ENCODE measurements at regions not wholly inside any gene's neighbourhood (a gene's known extent, or its start where the extent isn't known, plus 50 kb on each side); places are given as distances from the start of the nearest gene placed in this dataset.
"Not testable (repeated sequence)": the region's sequence is repeated elsewhere in the genome, so short reads cannot be mapped to it uniquely, and the experiment has no call there.

- H3K4me3 ChIP-seq (ENCODE audit: low read depth, low read length): no peak overlapping the region
- no peak for DNase-seq (ENCODE audit: low read depth)
- no peak for TF ChIP-seq CTCF (IDR thresholded peaks at IDR 0.05; ENCODE audit: insufficient read depth, low read depth, low read length, missing control alignments)
Observed at GRCh38 chr10:124168991-124169802, 75.8 kb upstream of the CHST15 start.

- DNase-seq (ENCODE audit: low read depth): no peak
- no peak overlapping the region for H3K4me3 ChIP-seq (ENCODE audit: low read depth, low read length)
- no peak for TF ChIP-seq CTCF (IDR thresholded peaks at IDR 0.05; ENCODE audit: insufficient read depth, low read depth, low read length, missing control alignments)
Observed at GRCh38 chr10:124168581-124168980, 75.2 kb upstream of the CHST15 start.

GRCh38 chr10:124167925-124168324, 74.5 kb upstream of the CHST15 start:
- not testable (repeated sequence) for DNase-seq (ENCODE audit: low read depth); H3K4me3 ChIP-seq (ENCODE audit: low read depth, low read length)

GRCh38 chr10:124166431-124167125, 73.2 kb upstream of the CHST15 start:
- TF ChIP-seq CTCF (IDR thresholded peaks at IDR 0.05; ENCODE audit: insufficient read depth, low read depth, low read length, missing control alignments): no peak
- no peak overlapping the region for H3K4me3 ChIP-seq (ENCODE audit: low read depth, low read length)
- DNase-seq (ENCODE audit: low read depth): no peak

- no peak overlapping the region for H3K4me3 ChIP-seq (ENCODE audit: low read depth, low read length)
- no peak for DNase-seq (ENCODE audit: low read depth)
- no peak for TF ChIP-seq CTCF (IDR thresholded peaks at IDR 0.05; ENCODE audit: insufficient read depth, low read depth, low read length, missing control alignments)
Observed at GRCh38 chr10:124165827-124166226, 72.4 kb upstream of the CHST15 start.

- no peak for TF ChIP-seq CTCF (IDR thresholded peaks at IDR 0.05; ENCODE audit: insufficient read depth, low read depth, low read length, missing control alignments)
- DNase-seq (ENCODE audit: low read depth): no peak
- no peak overlapping the region for H3K4me3 ChIP-seq (ENCODE audit: low read depth, low read length)
Observed at GRCh38 chr10:124165311-124165710, 71.9 kb upstream of the CHST15 start.

- no peak for TF ChIP-seq CTCF (IDR thresholded peaks at IDR 0.05; ENCODE audit: insufficient read depth, low read depth, low read length, missing control alignments)
- no peak overlapping the region for H3K4me3 ChIP-seq (ENCODE audit: low read depth, low read length)
- no peak for DNase-seq (ENCODE audit: low read depth)
Observed at GRCh38 chr10:124164264-124164663, 70.9 kb upstream of the CHST15 start.

Data from GM12865 (cell line).